HFF-Myc (cell line): ENCODE measurements at regions not wholly inside any gene's neighbourhood (a gene's known extent, or its start where the extent isn't known, plus 50 kb on each side); places are given as distances from the start of the nearest gene placed in this dataset.

ENCODE experiments used
- DNase-seq: peaks from one replicate; pipeline ENCODE4 v3.0.0-alpha.2; 2011; ENCODE audit warnings: low read depth; ENCODE audit errors: extremely low read depth
- H3K4me3 ChIP-seq: replicated peaks from 2 replicates; pipeline ENCODE4 v1.5.1; 2011; ENCODE audit warnings: low read depth, mild to moderate bottlenecking, control low read depth, low read length
- CTCF ChIP-seq: IDR thresholded peaks from 2 replicates; pipeline ENCODE4 v1.5.1; 2012; ENCODE audit warnings: mild to moderate bottlenecking, low read depth, low read length, control low read depth; ENCODE audit errors: missing control alignments

DNA sequence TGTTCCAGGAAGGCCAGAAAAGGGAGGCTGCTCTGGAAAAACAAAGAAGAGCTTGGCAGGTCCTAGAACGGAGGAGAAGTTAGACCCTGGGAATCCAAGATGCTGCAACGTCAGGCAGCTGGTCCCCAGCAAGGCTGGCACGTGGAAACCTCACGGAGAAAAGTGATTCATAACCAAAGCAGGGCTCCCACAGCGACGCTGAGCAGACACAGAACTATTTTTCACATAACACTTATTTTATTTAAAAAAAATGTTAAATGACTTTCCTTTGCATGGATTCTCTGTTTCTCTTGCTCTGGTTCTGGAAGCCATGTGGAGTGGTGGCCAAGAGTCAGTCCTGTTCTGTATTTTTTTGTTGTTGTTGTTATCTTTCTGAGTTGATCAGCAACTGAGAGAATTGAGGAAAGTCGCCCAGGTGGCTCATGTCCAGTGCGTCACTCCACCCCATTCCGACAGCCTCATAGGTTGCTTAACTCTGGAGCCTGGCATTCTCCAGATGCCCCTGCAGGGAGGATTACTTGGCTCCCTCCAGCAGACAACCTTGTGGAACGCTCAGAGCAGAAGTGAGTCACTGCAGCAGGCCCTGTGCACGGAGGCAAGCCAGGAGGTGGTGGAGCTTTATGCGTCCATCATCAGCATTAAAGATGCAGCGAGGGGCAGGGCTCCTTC is 229.9 kb upstream of the HDAC4 start:
- peak; percentile 22 for DNase-seq
- no peak overlapping the region for H3K4me3 ChIP-seq
- TF ChIP-seq CTCF, result no peak

GRCh38 chr2:239629926-239630617 is 229.3 kb upstream of the HDAC4 start:
- no peak for DNase-seq
- no peak for TF ChIP-seq CTCF
- no peak overlapping the region for H3K4me3 ChIP-seq

DNA sequence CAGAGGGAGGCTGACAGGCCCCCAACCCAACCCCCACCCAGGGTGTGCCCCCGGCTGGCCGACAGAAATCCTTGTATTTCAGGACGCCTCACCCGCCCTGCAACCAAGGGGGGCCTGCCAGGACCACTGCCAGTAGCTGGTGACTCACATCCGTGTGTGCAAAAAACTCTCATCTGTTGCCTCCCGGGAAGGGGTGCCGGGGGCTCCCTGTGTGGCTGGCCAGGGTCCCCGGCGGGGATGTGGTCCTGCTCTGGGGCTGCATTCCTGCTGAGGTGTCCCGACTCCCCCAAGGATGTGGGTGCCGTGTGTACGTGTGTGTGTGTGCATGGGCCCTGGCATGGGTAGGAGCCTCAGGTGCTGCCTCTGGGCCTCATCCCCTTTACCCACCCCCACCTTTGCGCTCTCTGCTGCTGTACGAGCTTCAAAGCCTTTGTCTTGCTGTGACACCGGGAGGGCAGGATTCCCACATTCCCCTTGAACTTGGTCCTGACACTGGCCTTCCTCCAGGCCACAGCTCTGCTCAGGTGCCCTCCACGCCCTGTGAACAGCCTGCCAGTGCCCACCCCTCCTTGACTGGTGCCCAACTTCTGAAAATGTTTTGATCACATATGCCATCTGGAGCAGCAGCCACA is 226.3 kb upstream of the HDAC4 start:
- DNase-seq, result no peak
- no peak overlapping the region for H3K4me3 ChIP-seq
- no peak for TF ChIP-seq CTCF

GRCh38 chr2:239625971-239626734 is 225.3 kb upstream of the HDAC4 start:
- TF ChIP-seq CTCF, result no peak
- no peak overlapping the region for H3K4me3 ChIP-seq
- DNase-seq, result no peak

- H3K4me3 ChIP-seq, result no peak overlapping the region
- no peak for TF ChIP-seq CTCF
- no peak for DNase-seq
Observed at GRCh38 chr2:239625156-239625845, 224.5 kb upstream of the HDAC4 start.

- TF ChIP-seq CTCF, result no peak
- H3K4me3 ChIP-seq, result no peak overlapping the region
- DNase-seq, result no peak
Observed at GRCh38 chr2:239621611-239622010, 220.8 kb upstream of the HDAC4 start.
